HEK293 (cell line): ENCODE measurements at regions not wholly inside any gene's neighbourhood (a gene's known extent, or its start where the extent isn't known, plus 50 kb on each side); places are given as distances from the start of the nearest gene placed in this dataset.

Source experiments
- BCL11A ChIP-seq: fragments of 450-650 bp; formaldehyde crosslinking; IDR thresholded peaks from 2 replicates; pipeline ENCODE4 v1.5.1; 2016; ENCODE audit warnings: low read depth, missing biosample characterization, missing genetic modification characterization
- ZNF121 ChIP-seq: fragments of 450-650 bp; formaldehyde crosslinking; IDR thresholded peaks from 2 replicates; pipeline ENCODE4 v1.5.1; 2016; ENCODE audit warnings: missing biosample characterization, missing genetic modification characterization
- TF ChIP-seq, protein P1 (sequence below): fragments of 450-650 bp; formaldehyde crosslinking; IDR thresholded peaks from 2 replicates; pipeline ENCODE4 v1.5.1; 2016; ENCODE audit warnings: missing biosample characterization, missing genetic modification characterization, low read depth
- TF ChIP-seq, protein P2 (sequence below): fragments of 450-650 bp; formaldehyde crosslinking; IDR thresholded peaks from 2 replicates; pipeline ENCODE4 v1.5.1; 2016; ENCODE audit warnings: missing biosample characterization, missing genetic modification characterization

DNA sequence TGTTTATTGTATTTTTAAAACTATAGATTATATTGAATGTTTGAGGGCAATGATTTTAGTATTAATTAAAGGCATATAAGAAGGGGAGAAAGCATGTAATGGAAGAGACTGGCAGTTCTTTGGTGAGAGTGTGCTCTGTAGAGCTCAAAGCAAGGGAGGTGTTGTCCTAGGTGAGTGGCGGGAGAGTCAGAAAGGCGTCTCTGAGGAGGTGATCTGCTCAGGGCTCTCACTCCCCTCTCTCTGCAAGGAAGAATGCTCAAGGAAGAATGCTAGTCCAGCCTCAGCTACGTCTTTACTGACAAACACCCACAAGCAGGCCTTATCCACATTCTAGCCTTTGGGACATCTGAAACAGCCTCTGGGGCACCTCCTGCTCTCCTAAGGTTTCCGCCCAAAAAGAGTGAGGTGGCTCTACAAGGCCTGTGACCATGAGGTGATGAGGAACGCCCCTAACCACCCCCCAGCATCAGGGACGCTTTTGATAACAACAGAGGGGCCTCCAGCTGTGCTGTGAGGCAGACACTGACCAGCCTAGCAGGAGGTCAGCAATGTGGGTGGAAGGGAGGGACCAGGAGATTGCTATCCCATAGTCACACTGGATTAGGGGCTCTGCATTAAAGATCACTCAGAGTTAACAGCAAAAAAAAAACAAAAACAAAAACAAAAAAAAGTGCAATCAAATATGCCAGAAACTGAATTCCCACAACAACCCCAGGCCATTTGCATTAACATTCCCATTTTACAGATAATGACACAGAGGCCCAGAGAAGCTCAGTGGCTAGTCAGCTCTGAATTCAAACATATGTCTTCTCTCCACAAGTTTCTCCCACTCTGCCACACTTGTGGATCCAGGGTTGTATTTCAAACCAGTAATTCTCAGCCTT, 202.2 kb upstream of the CTNNB1 start:
- TF ChIP-seq, protein P1, sequence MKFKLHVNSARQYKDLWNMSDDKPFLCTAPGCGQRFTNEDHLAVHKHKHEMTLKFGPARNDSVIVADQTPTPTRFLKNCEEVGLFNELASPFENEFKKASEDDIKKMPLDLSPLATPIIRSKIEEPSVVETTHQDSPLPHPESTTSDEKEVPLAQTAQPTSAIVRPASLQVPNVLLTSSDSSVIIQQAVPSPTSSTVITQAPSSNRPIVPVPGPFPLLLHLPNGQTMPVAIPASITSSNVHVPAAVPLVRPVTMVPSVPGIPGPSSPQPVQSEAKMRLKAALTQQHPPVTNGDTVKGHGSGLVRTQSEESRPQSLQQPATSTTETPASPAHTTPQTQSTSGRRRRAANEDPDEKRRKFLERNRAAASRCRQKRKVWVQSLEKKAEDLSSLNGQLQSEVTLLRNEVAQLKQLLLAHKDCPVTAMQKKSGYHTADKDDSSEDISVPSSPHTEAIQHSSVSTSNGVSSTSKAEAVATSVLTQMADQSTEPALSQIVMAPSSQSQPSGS (tag by site-specific recombination) = no peak
- TF ChIP-seq, protein P2, sequence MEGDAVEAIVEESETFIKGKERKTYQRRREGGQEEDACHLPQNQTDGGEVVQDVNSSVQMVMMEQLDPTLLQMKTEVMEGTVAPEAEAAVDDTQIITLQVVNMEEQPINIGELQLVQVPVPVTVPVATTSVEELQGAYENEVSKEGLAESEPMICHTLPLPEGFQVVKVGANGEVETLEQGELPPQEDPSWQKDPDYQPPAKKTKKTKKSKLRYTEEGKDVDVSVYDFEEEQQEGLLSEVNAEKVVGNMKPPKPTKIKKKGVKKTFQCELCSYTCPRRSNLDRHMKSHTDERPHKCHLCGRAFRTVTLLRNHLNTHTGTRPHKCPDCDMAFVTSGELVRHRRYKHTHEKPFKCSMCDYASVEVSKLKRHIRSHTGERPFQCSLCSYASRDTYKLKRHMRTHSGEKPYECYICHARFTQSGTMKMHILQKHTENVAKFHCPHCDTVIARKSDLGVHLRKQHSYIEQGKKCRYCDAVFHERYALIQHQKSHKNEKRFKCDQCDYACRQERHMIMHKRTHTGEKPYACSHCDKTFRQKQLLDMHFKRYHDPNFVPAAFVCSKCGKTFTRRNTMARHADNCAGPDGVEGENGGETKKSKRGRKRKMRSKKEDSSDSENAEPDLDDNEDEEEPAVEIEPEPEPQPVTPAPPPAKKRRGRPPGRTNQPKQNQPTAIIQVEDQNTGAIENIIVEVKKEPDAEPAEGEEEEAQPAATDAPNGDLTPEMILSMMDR (tag by site-specific recombination) = no peak
- TF ChIP-seq BCL11A = no peak
- no peak for TF ChIP-seq ZNF121 (tag by site-specific recombination)
